DMS153 treated with DMSO at 0.1 percent for 48 hours (cell line): ENCODE measurements at regions not wholly inside any gene's neighbourhood (a gene's known extent, or its start where the extent isn't known, plus 50 kb on each side); places are given as distances from the start of the nearest gene placed in this dataset.

Experiments used
- DNase-seq: peaks from one replicate; lab custom pipeline; 2025; ENCODE audit not compliant: unreplicated experiment; lab: John Stamatoyannopoulos, UW

GRCh38 chr7:10799475-10799874 lies 174.2 kb upstream of the PHF14 start:
- no peak for DNase-seq

GRCh38 chr7:10802011-10802410 lies 171.7 kb upstream of the PHF14 start:
- DNase-seq, result no peak

- no peak for DNase-seq
Measured at GRCh38 chr7:10802526-10802925, 171.1 kb upstream of the PHF14 start.

- DNase-seq, result no peak
Measured at GRCh38 chr7:10803720-10804119, 170.0 kb upstream of the PHF14 start.

- DNase-seq, result no peak
Measured at GRCh38 chr7:10804770-10805169, 168.9 kb upstream of the PHF14 start.

- DNase-seq, result peak; percentile 14
Measured at GRCh38 chr7:10815546-10815945, 158.1 kb upstream of the PHF14 start.

GRCh38 chr7:10821156-10821555 lies 152.5 kb upstream of the PHF14 start:
- DNase-seq, result no peak

- no peak for DNase-seq
Measured at GRCh38 chr7:10824154-10824553, 149.5 kb upstream of the PHF14 start.

- no peak for DNase-seq
Measured at GRCh38 chr7:10838228-10838627, 135.4 kb upstream of the PHF14 start.

GRCh38 chr7:10845225-10845624 lies 128.4 kb upstream of the PHF14 start:
- DNase-seq, result no peak

- no peak for DNase-seq
Measured at GRCh38 chr7:10855583-10855982, 118.1 kb upstream of the PHF14 start.

GRCh38 chr7:10860516-10860915 lies 113.2 kb upstream of the PHF14 start:
- no peak for DNase-seq

- no peak for DNase-seq
Measured at GRCh38 chr7:10863476-10863875, 110.2 kb upstream of the PHF14 start.

- DNase-seq, result no peak
Measured at GRCh38 chr7:10874666-10875065, 99.0 kb upstream of the PHF14 start.

- DNase-seq, result no peak
Measured at GRCh38 chr7:10875080-10875479, 98.6 kb upstream of the PHF14 start.

- no peak for DNase-seq
Measured at GRCh38 chr7:10888861-10889260, 84.8 kb upstream of the PHF14 start.

- DNase-seq, result peak; percentile 39
Measured at GRCh38 chr7:10889266-10889898, 84.3 kb upstream of the PHF14 start.

GRCh38 chr7:10908600-10908999 lies 65.1 kb upstream of the PHF14 start:
- DNase-seq, result no peak

- no peak for DNase-seq
Measured at GRCh38 chr7:10910447-10910846, 63.2 kb upstream of the PHF14 start.

- DNase-seq, result no peak
Measured at GRCh38 chr7:10912077-10912476, 61.6 kb upstream of the PHF14 start.

- no peak for DNase-seq
Measured at GRCh38 chr7:10913457-10913856, 60.2 kb upstream of the PHF14 start.

- DNase-seq, result no peak
Measured at GRCh38 chr7:10918093-10918590, 55.5 kb upstream of the PHF14 start.

GRCh38 chr7:10919923-10920322 lies 53.7 kb upstream of the PHF14 start:
- DNase-seq, result no peak
